K562 (cell line): ENCODE measurements at regions not wholly inside any gene's neighbourhood (a gene's known extent, or its start where the extent isn't known, plus 50 kb on each side); places are given as distances from the start of the nearest gene placed in this dataset.
"Not testable (repeated sequence)": the region's sequence is repeated elsewhere in the genome, so short reads cannot be mapped to it uniquely, and the experiment has no call there.

ENCODE experiments used
- CEBPG ChIP-seq, 3 experiments: fragments of 200-800 bp in 1 of 3; sonication (Bioruptor generic) in 1 of 3; sonication (generic) in 1 of 3; formaldehyde crosslinking in 1 of 3; IDR thresholded peaks in 2 of 3; conservative IDR thresholded peaks in 1 of 3; 2 replicates each; pipeline versions ENCODE4 v1.6.1 to v1.8.0; 2016 to 2022; ENCODE audit warnings: missing compliant biosample characterization in 2 of 3, missing genetic modification characterization in 2 of 3, mild to moderate bottlenecking in 1 of 3, missing genetic modification reagents in 1 of 3
- CTCF ChIP-seq, 3 experiments: IDR thresholded peaks in 2 of 3; conservative IDR thresholded peaks in 1 of 3; 2 replicates each; pipeline ENCODE4 v1.5.1; 2011 to 2012; ENCODE audit warnings: low read length in 3 of 3, mild to moderate bottlenecking in 3 of 3, control low read depth in 2 of 3, improper control_type of control experiment in 1 of 3, inconsistent platforms in 1 of 3, low read depth in 1 of 3, mixed read lengths in 1 of 3, moderate library complexity in 1 of 3; ENCODE audit not compliant: insufficient read depth in 2 of 3
- HDGF ChIP-seq: fragments of 450-650 bp; IDR thresholded peaks from 2 replicates; pipeline ENCODE4 v1.6.1; 2016
- PHF21A ChIP-seq: fragments of 450-650 bp; IDR thresholded peaks from 2 replicates; pipeline ENCODE4 v1.6.1; 2017; ENCODE audit warnings: low read depth, borderline replicate concordance
- POLR2A ChIP-seq: fragments of 450-650 bp; conservative IDR thresholded peaks from 2 replicates; pipeline ENCODE4 v1.6.1; 2016
- ZNF143 ChIP-seq: sonication (generic); formaldehyde crosslinking; IDR thresholded peaks from 2 replicates; pipeline ENCODE4 v1.9.0; 2022; ENCODE audit warnings: mild to moderate bottlenecking, missing genetic modification reagents

GRCh38 chr2:95723627-95724210 is 131.9 kb downstream of the TRIM43 start:
- not testable (repeated sequence) for TF ChIP-seq POLR2A; PHF21A; HDGF; ZNF143 (CRISPR knock-in tag); CEBPG (CRISPR knock-in tag; IDR thresholded peaks at IDR 0.05); CEBPG (tag; conservative IDR thresholded peaks at IDR 0.05 in 1 of 2, IDR thresholded peaks at IDR 0.05 in 1 of 2); CTCF (IDR thresholded peaks at IDR 0.05 in 2 of 3, conservative IDR thresholded peaks at IDR 0.05 in 1 of 3; ENCODE audit: insufficient read depth in 2 of 3, low read depth in 1 of 3, low read length in 3 of 3)
